ENCODE measurements at regions not wholly inside any gene's neighbourhood (a gene's known extent, or its start where the extent isn't known, plus 50 kb on each side); places are given as distances from the start of the nearest gene placed in this dataset.
"Not testable (repeated sequence)": the region's sequence is repeated elsewhere in the genome, so short reads cannot be mapped to it uniquely, and the experiment has no call there.

- DNase-seq (ENCODE audit: low read depth in 4 of 4, low spot score in 2 of 4): no peak
Observed at GRCh38 chr10:78231939-78232338, 198.3 kb downstream of the RPS24 start.

GRCh38 chr10:78236416-78237015 lies 202.9 kb downstream of the RPS24 start:
- no peak for DNase-seq (ENCODE audit: low read depth in 4 of 4, low spot score in 2 of 4)

DNA sequence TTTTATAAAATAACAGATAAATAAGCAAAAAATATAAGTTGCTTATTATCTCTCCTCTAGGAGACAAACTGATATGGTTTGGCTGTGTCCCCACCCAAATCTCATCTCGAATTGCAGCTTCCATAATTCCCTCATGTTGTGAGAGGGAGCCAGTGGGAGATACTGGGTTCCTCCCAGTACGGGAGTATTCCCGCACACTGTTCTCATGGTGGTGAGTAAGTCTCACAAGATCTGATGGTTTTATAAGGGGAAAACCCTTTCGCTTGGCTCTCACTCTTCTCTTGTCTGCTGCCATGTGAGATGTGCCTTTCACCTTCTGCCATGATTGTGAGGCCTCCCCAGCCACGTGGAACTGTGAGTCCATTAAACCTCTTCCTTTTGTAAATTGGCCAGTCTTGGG lies 204.3 kb downstream of the RPS24 start:
- not testable (repeated sequence) for DNase-seq (ENCODE audit: low read depth in 4 of 4, low spot score in 2 of 4)

- no peak for DNase-seq (ENCODE audit: low read depth in 4 of 4, low spot score in 2 of 4)
Observed at GRCh38 chr10:78247266-78247665, 213.6 kb downstream of the RPS24 start.

DNA sequence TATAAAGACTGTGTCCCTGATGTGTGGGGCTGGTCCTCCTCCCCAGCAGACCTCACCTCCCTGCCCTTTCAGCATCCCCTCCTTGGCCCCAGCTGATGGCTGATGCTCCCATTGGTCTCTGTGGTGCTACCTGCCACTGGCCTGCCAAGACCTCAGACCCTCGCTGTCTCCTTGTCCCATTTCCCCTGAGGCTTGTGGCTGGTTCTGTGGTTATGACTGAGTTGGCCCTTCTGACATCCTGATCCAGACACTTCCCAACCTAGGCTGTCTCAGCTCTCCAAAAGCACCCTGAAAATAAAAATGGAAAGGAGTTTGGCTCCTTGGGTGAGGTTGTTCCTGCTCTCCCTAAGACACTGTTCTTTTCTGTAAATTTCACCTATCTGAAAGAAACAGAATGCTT lies 214.2 kb downstream of the RPS24 start:
- no peak for DNase-seq (ENCODE audit: low read depth in 4 of 4, low spot score in 2 of 4)

DNA sequence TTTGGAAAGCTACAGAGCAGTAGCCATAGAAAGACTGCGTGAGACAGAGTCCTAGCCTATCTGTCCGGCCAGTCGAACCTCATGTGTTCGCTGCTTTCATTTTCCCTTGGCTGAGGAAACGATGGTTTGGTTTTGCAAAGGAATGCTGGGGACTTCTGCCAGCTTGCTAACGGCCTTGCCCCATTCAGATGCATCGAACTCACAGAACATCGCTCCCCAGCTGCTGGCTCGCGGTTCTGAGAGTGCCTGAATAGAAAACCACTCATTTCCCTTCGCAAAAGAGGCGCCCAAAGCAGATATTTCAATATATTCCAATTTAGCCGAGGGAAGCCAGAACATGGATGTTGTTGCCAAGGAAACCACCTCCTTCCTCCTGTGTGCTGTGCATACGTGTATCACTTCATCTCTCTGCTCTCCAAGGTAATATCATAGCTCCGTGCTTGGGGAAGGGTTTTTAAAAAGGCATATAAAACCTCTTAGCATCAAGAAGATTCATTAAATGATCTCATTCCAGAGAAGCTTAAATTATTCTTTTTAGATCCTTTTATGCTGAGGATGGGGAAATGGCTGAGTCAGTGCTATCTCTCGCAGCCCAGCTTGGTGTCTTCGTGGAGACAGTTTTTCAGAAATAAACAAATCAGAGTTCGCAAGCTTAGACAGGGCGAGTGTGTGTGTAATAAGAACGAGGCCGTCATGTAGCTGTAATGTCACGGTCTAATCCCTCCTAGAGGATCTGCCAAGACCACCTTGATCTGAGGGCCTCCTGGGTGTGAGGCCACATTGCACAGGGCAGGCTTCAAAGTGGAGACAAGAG lies 215.2 kb downstream of the RPS24 start:
- DNase-seq (ENCODE audit: low read depth in 4 of 4, low spot score in 2 of 4): no peak

DNA sequence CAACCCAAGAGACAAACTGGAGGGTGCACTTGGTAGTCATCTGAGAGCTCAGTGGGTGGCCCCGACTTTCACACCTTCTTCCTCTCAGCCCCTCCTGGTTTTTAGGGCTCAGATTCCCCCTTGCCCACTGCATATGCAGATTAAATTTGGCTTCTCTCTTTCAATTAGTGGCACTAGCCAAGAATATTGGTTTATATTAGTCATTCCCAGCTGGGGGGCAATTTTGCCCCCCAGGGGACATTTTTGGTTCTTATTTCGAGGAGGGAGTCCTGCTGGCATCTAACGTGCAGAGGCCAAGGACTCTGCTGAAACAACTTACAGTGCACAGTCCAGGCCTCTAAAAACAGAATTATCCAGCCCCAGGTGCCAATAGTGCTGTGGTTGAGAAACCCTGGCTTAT lies 216.0 kb downstream of the RPS24 start:
- DNase-seq (ENCODE audit: low read depth in 4 of 4, low spot score in 2 of 4): no peak

DNA sequence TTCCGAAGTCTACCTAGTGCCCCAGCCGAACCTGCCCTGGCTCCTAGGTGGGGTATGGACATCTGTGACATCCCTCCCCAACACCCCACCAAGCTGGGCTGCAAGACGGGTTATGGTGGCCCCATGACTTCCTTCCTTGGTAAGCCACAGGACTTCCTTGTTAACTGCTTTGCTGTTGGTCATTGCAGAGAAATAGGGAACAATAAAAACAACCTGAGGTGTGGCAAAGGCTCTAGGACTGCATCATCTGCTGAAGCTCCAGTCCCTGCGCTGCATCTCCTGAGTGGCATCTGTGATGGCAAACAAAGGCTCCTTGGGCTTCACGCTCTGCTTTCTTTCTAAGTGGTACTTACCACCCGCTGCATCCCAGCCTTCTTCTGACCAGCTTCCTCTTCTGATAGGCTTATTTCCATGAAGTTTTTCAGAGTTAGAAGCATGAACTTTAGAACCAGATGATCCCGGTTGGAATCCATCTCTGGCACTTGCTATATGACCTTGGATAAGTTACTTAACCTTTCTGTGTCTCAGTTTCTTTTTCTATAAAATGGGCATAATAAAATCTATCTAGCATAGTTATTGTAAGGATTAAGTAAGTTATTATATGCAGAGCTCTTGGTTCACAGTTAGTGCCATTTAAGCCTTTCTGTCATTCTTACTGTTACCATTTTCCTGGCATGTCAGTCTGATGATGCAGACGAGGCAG lies 216.8 kb downstream of the RPS24 start:
- DNase-seq (ENCODE audit: low read depth in 4 of 4, low spot score in 2 of 4): no peak

DNA sequence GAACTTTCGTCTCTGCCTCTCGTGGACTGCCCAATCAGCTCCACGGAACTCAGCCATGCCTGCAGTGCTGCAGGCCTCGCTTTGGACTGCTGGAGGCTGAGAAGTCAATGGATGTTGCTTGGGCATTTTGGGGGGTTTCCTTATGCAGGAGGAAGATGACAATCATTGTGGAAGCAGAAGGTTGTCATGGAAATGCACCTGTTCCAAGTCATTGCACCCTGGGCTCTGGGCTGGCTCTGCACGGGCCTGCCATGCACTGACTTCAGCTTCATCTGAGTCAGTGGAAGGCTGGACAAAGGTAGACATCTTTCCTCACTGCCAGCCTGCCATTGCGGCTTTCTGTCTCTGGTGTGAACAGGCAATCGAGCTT lies 217.3 kb downstream of the RPS24 start:
- DNase-seq (ENCODE audit: low read depth in 4 of 4, low spot score in 2 of 4): no peak

GRCh38 chr10:78252286-78252685 lies 218.6 kb downstream of the RPS24 start:
- no peak for DNase-seq (ENCODE audit: low read depth in 4 of 4, low spot score in 2 of 4)

- no peak for DNase-seq (ENCODE audit: low read depth in 4 of 4, low spot score in 2 of 4)
Observed at GRCh38 chr10:78253063-78253853, 219.6 kb downstream of the RPS24 start.

DNA sequence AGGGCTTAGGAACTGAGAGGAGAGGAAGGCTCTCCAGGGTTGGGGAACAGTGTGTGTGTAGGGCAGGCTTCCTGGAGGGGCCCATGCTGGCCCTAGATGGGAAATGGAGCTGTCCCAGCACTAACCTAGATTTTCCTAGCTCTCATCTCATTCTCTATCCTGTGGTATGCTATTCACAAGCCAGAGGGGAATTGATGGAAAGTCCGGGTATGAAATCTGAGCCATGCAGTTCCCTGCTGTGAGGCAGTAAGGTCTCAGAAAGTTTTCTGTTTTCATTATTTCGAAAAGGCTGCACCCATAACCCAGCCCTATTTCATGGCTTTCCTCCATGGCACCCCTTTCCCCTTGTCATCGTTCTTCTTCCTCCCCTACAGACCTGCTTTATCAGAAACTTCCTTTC lies 220.3 kb downstream of the RPS24 start:
- no peak for DNase-seq (ENCODE audit: low read depth in 4 of 4, low spot score in 2 of 4)

DNA sequence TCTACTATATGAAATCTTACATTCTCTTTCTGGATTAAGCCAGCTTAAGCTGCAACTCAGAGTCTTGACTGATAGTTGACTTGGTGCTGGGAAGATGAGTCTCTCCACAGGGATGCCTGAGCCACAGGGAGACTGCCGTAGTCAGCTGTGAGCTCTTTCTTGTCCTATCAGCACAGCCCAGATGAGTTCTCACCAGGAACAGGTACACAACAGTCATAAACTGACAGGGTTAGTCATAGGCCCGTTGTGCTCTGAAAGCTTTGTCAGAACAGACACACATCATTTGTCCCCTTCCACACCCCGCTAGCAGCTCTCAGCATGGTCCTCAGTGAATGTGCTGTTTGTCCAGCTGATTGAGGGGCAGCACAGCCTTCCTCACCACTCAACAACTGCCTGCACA lies 221.6 kb downstream of the RPS24 start:
- no peak for DNase-seq (ENCODE audit: low read depth in 4 of 4, low spot score in 2 of 4)

DNA sequence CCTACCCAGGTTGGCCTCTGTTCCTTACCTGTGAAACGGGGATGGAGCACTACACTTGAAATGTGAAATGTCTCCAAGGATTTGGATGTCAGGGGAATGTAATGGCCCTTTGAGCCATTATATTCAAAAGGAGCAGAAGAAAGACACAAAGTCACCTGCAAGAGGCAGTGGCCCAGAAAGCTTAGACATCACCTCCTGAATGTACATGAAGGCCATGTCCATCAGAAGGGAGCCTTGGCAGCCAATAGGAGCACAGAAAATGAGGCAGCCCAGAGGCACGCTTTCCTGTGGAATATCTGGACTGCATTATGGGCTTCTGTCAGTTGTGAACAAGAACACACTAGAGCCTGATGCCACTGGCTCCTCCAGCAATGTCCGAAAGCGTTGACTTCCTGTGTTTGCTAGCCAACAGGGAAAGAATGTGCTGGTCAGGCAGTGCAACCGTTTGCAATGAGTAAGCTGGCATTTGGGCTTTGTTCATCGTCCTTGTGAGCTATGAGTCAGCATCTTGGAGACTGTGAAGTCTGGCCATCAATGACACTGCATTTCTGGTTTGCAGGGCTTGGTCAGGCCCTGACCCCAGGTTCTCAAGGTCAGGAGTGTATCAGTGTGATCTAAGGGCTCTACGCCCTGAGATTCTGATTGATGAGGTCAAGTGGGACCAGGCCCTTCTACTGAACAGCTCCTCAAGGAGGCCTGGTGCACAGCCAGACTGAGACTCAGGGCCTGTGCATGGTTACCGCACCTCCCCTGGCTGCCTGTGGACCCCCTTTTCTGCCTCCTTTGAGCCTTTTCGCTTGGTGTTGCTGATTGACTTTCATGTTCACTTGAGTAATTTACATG lies 222.4 kb downstream of the RPS24 start:
- no peak for DNase-seq (ENCODE audit: low read depth in 4 of 4, low spot score in 2 of 4)

DNA sequence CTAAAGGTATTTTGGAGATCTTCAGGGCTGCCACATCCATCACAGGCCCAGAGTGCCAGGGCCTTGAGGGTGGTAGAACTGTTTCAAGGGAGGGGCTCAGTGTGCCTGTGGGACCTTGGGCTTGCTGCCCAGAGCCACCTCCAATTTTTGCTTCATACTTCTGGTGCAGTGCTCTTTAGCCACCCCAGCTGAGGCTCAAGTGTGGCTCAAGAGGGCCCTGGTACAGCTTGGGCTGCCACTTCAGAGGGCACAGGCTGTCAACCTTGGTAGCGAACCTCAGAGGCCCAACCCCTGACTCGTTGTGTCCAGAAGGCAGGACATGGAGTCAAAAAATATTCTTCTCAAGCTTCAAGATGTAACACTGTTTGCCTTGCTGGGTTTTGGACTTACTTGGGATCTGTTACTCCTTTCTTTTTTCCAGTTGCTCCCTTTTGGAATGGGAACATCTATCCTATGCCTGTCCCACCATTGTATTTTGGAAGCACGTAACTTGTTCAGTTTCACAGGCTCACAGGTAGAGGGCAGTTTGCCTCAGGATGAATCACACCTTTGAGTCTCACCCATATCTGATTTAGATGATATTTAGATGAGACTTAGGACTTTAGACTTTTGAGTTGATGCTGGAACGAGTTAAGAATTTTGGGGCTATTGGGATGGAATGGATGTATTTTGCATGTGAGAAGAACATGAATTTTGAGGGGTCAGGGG lies 224.8 kb downstream of the RPS24 start:
- DNase-seq (ENCODE audit: low read depth in 4 of 4, low spot score in 2 of 4): no peak

DNA sequence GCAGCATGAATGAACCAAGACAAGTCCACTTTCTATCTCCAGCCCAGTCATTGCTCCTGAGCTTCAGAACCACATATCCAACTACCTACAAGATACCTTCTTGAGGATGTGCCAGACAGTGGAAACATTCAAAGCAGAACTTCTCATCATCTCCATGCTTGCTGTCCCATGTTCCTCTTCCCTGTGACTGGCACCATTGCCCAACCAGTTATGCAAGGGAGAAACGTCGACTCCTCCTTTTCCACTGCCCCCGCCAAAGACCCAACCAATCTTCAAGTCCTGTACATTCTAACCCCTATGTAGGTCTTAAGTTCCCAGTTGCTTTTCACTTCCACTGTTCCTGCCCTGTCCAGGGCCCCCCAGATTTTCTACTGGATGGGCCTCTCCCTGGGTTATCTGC lies 225.7 kb downstream of the RPS24 start:
- DNase-seq (ENCODE audit: low read depth in 4 of 4, low spot score in 2 of 4): no peak

GRCh38 chr10:78260141-78260540 lies 226.5 kb downstream of the RPS24 start:
- no peak for DNase-seq (ENCODE audit: low read depth in 4 of 4, low spot score in 2 of 4)

DNA sequence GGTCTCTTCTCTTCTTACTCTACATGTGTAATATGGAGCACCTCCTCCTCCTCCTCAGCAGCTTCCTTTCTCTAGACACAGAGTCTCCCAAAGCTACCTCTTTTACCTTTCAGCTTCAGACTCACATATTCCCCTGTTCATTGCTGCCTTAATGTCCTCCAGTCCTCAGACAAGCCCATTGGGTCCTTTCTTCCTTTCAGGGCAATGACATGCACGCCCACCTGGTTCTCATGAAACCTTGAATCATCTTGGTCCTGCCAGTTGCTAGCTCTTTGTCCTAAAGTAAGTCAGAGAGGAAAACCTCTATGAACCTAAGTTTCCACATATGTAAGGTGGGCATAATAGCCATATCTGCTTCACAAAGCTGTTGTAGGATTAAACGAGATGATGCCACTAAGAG lies 227.0 kb downstream of the RPS24 start:
- DNase-seq (ENCODE audit: low read depth in 4 of 4, low spot score in 2 of 4): no peak

DNA sequence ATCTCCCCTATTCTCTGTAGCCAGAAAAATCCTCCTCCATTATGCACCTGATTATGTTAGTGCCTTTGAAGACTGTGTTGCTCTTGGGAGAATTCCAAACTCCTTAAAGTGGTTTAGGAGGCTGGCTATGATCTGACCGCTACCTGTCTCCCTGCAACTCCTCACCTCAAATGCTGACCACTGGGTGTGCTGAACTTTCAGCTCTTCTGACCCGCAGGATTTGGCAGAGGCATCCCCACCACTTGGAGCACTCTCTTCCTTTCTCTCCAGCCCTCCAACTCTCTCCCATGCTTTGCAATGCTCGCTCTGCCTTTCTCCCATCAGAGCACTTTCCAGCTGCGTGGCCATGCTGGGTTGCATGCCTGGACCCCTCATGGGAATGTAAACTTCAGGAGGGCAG lies 227.6 kb downstream of the RPS24 start:
- DNase-seq (ENCODE audit: low read depth in 4 of 4, low spot score in 2 of 4): no peak

- DNase-seq (ENCODE audit: low read depth in 4 of 4, low spot score in 2 of 4): no peak
Observed at GRCh38 chr10:78262860-78263259, 229.2 kb downstream of the RPS24 start.
